OCI-LY7 (cell line): ENCODE measurements at regions not wholly inside any gene's neighbourhood (a gene's known extent, or its start where the extent isn't known, plus 50 kb on each side); places are given as distances from the start of the nearest gene placed in this dataset.

Experiments used
- BruUV-seq: library from RNA; stranded (reverse); fragments of 400-500 nt; replicated peaks from 2 replicates; lab custom pipeline; 2021; lab: Mats Ljungman, UMichigan
- CTCF ChIA-PET: fragments of 300-600 bp; sonication (Branson Sonifier 250); formaldehyde crosslinking; loops from one replicate; lab custom pipeline; 2022; ENCODE audit warnings: antibody characterized with exemption; ENCODE audit not compliant: unreplicated experiment; lab: Charles Lee
- POLR2A ChIA-PET: fragments of 300-600 bp; sonication (Branson Sonifier 250); formaldehyde crosslinking; loops from one replicate; lab custom pipeline; 2022; ENCODE audit warnings: antibody characterized with exemption; lab: Charles Lee
- DNase-seq: peaks from one replicate; pipeline ENCODE4 v3.0.0-alpha.2; 2015; ENCODE audit warnings: low spot score
- H2AFZ ChIP-seq: fragments of 200-600 bp; sonication (generic), shearing (Covaris generic); 2 replicates; pipeline ENCODE4 v1.6.1; 2014; ENCODE audit warnings: mild to moderate bottlenecking, antibody characterized with exemption, low read length, moderate library complexity
- H3K27ac ChIP-seq: fragments of 200-600 bp; sonication (generic); 2 replicates; pipeline ENCODE4 v1.5.1; 2014; ENCODE audit warnings: mixed run types, low read depth, mild to moderate bottlenecking, moderate library complexity, low read length, inconsistent platforms; ENCODE audit not compliant: poor library complexity, severe bottlenecking
- H3K36me3 ChIP-seq: fragments of 200-600 bp; sonication (generic); 2 replicates; pipeline ENCODE4 v1.6.1; 2014; ENCODE audit warnings: mild to moderate bottlenecking, antibody characterized with exemption, low read length, moderate library complexity, mixed read lengths; ENCODE audit not compliant: insufficient read depth
- H3K4me1 ChIP-seq: fragments of 200-600 bp; sonication (generic); 2 replicates; pipeline ENCODE4 v1.5.1; 2014; ENCODE audit warnings: mild to moderate bottlenecking, low read length; ENCODE audit not compliant: insufficient read depth, poor library complexity, severe bottlenecking
- H3K4me2 ChIP-seq: fragments of 200-600 bp; sonication (generic); 2 replicates; pipeline ENCODE4 v1.6.1; 2014; ENCODE audit warnings: mild to moderate bottlenecking, low read length
- H3K4me3 ChIP-seq: fragments of 200-600 bp; sonication (generic); 2 replicates; pipeline ENCODE4 v1.5.1; 2014; ENCODE audit warnings: mild to moderate bottlenecking, low read depth, low read length; ENCODE audit not compliant: poor library complexity, severe bottlenecking
- H3K79me2 ChIP-seq: fragments of 200-600 bp; sonication (generic); 2 replicates; pipeline ENCODE4 v1.6.1; 2016; ENCODE audit warnings: low read depth, mild to moderate bottlenecking, low read length, moderate library complexity, mixed read lengths; ENCODE audit not compliant: insufficient read depth
- H3K9me2 ChIP-seq: fragments of 200-600 bp; sonication (generic); 2 replicates; pipeline ENCODE4 v1.6.1; 2016; ENCODE audit warnings: mild to moderate bottlenecking, low read length, mixed read lengths; ENCODE audit not compliant: insufficient read depth
- H3K9me3 ChIP-seq: fragments of 200-600 bp; sonication (generic); 2 replicates; pipeline ENCODE4 v1.6.1; 2014; ENCODE audit warnings: mild to moderate bottlenecking, mixed run types, low read length, mixed read lengths
- H4K20me1 ChIP-seq: fragments of 200-600 bp; sonication (generic); 2 replicates; pipeline ENCODE4 v1.6.1; 2014; ENCODE audit warnings: mild to moderate bottlenecking, antibody characterized with exemption, low read length, moderate library complexity, mixed read lengths; ENCODE audit not compliant: insufficient read depth
- EZH2phosphoT487 ChIP-seq: fragments of 200-600 bp; sonication (generic); IDR thresholded peaks from 2 replicates; pipeline ENCODE4 v1.6.1; 2018; ENCODE audit warnings: low read depth, borderline replicate concordance, mild to moderate bottlenecking, mixed run types, antibody characterized with exemption, low read length, moderate library complexity, mixed read lengths
- intact Hi-C: fragments of 100-400 bp; cut with micrococcal nuclease; formaldehyde crosslinking; loops from one replicate; pipeline ENCODE4 v1.10.0; 2022; ENCODE audit not compliant: unreplicated experiment
- TF ChIP-seq, protein P1 (sequence below): fragments of 200-600 bp; sonication (generic); conservative IDR thresholded peaks from 2 replicates; pipeline ENCODE4 v1.5.1; 2014; ENCODE audit warnings: mild to moderate bottlenecking, antibody characterized with exemption, low read length, moderate library complexity, mixed read lengths

DNA sequence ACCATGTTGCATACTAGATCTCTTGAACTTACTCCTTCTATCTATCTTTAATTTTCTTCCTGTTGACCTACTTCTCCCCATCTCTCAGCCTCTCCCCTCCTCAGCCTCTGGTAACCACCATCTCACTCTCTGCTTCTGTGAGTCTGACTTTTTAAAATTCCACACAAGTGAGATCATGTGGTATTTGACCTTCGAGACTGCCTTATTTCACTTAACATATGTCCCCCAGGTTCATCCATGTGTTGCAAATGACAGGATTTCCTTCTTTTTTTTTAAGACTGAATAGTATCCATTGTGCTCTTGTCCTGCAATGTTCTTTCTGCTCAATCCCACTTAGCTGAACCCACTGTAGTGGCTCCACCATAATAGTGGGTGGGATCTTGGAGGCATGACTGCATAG lies 51.4 kb upstream of the DNAJC1 start:
- H3K79me2 ChIP-seq, result no peaks in the 10 kb centered on the region
- TF ChIP-seq, protein P1, sequence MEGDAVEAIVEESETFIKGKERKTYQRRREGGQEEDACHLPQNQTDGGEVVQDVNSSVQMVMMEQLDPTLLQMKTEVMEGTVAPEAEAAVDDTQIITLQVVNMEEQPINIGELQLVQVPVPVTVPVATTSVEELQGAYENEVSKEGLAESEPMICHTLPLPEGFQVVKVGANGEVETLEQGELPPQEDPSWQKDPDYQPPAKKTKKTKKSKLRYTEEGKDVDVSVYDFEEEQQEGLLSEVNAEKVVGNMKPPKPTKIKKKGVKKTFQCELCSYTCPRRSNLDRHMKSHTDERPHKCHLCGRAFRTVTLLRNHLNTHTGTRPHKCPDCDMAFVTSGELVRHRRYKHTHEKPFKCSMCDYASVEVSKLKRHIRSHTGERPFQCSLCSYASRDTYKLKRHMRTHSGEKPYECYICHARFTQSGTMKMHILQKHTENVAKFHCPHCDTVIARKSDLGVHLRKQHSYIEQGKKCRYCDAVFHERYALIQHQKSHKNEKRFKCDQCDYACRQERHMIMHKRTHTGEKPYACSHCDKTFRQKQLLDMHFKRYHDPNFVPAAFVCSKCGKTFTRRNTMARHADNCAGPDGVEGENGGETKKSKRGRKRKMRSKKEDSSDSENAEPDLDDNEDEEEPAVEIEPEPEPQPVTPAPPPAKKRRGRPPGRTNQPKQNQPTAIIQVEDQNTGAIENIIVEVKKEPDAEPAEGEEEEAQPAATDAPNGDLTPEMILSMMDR, result no peak
- no peak for TF ChIP-seq EZH2phosphoT487
- DNase-seq, result no peak
- H3K27ac ChIP-seq, result no peak overlapping the region
- no peaks in the 10 kb centered on the region for H3K36me3 ChIP-seq
- no peaks in the 10 kb centered on the region for H3K9me3 ChIP-seq
- intact Hi-C loops, result no loop called here
- no peak overlapping the region for H3K4me3 ChIP-seq
- no peaks in the 10 kb centered on the region for H4K20me1 ChIP-seq
- BruUV-seq, result no TSS peak
- no peaks in the 10 kb centered on the region for H3K4me1 ChIP-seq
- CTCF ChIA-PET, result no interaction called here
- no peak overlapping the region for H3K4me2 ChIP-seq
- no peaks in the 10 kb centered on the region for H3K9me2 ChIP-seq
- no peak overlapping the region for H2AFZ ChIP-seq
- POLR2A ChIA-PET, result no interaction called here
